NCI-H748 treated with DMSO at 0.1 percent for 48 hours (cell line): ENCODE measurements at regions not wholly inside any gene's neighbourhood (a gene's known extent, or its start where the extent isn't known, plus 50 kb on each side); places are given as distances from the start of the nearest gene placed in this dataset.

Source experiments
- DNase-seq: peaks from one replicate; lab custom pipeline; 2025; lab: John Stamatoyannopoulos, UW

DNA sequence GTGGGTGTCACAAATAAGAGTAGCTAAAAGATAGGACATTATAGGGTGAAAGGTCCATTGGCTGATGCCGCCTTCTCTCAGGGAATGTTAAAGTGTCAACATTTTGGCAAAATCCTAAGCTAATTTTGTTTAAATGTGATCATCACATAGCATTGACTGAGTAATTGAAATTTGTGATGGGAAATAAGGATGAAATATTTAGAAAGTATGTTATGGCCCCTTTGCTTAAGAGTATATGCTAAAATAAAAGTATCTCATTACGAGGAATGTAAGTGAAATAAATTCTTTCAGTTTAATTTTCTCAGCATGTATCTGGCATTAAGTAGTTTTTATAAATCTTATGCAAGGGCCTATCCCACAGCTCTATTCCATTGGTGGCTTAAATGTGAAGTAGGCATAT lies 229.2 kb downstream of the PRL start:
- DNase-seq, result no peak

DNA sequence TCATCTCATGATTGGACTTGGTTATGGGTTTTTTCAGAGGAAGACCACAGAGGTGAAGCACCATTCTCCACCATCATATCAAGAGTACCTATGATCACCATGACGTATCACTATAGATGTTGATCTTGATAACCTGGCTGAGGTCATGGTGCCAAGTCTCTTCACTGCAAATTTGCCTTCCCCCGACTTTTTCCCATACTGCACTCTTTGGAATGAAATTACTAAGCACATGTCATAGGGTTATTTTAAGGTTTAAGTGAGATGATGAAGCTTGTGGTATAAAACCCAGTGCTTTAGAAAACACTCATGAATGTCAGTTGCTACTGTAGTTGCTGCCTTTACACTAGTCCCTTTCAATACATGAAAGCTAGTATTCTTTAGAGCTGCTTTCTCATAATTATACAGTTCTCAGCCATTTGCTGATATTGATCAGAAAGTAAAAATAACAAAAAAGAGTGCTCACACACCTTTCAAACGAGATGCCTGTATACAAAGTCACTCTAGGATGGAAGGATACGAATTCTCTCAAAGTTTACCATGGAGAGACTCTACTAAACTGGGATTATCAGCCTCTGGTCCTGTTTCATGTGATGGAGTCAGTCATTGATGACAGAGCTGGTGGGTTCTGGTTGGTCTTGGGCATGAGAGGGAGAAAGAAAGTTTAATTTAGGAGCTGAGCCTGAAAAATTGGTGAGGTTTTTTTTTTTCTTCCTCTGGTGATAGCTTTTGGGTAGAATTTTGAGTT lies 228.1 kb downstream of the PRL start:
- DNase-seq, result no peak

GRCh38 chr6:22069306-22069800 lies 227.5 kb downstream of the PRL start:
- DNase-seq, result no peak

DNA sequence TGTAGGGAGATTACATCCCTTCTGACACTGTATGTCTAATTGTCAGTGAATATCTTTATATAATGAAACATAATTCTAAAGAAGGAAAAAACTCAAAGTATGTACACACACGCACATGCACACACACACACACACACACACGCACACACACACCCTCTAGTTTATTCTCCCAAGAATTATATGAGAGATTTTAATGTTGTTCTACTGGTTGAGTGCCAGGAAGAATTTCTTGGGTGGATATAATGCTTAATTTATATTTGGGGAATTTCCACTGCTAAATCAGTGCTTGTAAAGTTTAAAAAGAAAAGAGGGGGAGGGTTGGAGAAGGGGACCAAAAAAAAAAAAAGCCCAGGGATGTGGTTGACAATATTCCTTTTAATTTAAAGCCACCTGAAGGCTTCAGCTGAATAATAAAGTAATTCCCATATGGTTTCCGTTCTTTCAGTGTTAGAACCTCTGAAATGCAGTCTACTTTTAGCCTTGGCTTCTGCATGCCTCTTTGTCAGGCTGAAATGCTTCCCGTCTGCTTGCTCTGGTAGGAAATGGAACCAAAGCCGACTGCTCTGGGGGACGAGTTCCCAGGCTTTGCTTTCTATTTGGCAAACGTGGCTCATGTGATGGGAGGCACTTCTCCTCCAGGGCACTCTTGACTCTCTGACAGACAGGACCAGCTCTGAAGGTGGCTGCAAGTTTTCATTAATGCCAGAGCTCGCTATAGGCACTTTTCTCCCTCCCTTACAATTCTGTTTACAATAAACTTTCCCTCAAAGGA lies 225.4 kb downstream of the PRL start:
- DNase-seq, result no peak

- no peak for DNase-seq
Measured at GRCh38 chr6:22072949-22073348, 223.9 kb downstream of the PRL start.

DNA sequence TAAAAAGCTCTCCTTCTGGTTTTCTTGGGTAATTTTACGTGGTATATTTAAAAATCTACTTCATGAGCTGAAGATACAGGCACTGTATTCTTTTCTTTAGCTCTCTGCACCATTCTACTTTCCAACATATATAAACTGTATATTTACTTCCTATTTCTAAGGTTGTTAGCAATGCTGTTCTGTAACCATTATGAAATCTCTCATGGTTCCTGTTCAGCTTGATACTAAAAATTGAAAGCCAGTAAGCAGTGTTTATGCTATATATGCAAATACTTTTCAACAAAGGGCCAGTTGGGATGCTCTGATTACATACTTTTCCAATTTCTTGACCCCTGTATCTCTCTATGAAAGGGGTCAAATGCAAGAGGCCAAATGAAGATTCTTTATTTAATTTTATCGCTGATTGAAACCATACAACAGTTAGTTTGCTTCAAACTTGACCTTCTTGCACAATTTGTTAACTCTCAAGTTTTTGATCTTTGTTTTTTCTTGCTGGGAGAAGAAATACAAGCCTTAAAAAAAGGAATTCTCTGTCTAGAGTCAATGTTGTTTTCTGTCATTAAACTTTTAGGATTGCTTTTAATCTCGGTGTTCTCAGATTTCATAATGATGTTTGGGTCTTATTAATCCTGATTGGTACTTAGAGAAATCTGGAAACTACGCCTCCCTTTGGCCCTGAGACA lies 223.2 kb downstream of the PRL start:
- no peak for DNase-seq

- DNase-seq, result no peak
Measured at GRCh38 chr6:22078288-22078687, 218.5 kb downstream of the PRL start.

DNA sequence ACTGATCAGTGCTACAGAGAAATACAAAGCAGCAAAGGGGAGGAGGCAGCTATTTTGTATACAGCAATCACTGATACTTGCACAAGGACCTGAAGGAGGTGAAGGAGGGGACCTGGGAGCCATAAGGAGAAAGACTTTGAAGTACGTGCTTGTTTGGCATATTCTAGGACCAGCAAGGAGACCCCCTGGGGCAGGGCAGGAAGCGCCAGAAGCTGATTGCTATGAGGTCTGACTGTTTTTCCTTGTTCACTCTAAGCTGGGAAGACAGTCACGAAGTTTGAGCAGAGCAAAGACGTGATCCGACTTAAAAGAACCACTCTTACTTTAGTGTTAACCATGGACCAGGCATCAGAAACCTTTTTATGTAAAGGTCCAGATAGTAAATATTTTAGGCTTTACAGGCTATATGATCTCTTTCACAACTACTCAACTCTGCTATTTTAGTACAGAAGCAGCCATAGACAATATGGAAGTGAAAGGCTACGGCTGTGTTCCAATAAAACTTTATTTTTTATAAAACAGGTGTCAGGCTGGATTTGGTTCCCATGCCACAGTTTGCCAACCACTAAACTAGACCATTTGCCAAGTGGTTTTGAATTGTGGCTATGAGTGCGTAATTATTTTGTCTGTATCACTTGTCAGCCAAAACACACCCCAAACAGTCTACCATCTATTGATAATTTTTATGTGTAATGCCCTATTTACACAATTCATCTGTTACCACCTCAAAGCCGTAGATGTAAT lies 217.9 kb downstream of the PRL start:
- DNase-seq, result no peak

DNA sequence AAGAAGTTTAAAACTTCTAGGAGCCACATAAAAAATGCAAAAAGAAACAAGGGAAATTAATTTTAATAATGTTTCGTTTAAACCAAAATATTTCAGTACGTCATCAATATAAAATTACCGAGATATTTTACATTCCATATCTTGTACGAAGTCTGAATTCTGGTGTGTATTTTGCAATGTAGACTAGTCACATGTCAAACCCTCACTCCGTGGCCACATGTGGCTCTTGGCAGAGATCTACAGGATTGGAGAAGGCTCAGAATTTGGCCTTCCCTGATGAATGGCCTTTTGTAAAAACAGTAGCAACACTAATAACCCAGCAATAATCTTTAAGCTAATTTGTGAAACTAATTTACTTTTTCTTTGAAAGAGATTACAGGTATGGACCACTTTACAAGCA lies 217.1 kb downstream of the PRL start:
- no peak for DNase-seq

DNA sequence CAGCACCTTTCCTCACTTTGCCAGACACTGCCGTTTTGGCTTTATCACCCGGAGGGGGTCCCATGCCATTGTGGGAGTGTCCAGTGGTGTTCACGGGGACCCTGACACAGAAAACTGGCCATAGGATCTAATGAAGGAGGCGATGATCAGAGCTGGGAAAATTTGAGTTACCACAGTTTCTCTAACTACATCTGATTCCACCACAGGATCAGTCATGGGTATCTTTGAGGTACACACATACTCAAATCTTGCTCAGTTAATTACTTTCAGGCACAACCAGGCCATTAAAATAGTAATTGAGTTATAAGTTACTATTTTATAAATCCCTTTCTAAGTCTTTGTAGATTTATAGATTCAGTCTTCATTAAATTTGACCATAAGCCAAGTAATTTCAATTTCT lies 215.1 kb downstream of the PRL start:
- no peak for DNase-seq

GRCh38 chr6:22082218-22082617 lies 214.6 kb downstream of the PRL start:
- peak; percentile 47 for DNase-seq

- DNase-seq, result no peak
Measured at GRCh38 chr6:22083119-22083518, 213.7 kb downstream of the PRL start.

- DNase-seq, result no peak
Measured at GRCh38 chr6:22087960-22088706, 208.7 kb downstream of the PRL start.

- DNase-seq, result no peak
Measured at GRCh38 chr6:22091424-22091948, 205.3 kb downstream of the PRL start.

DNA sequence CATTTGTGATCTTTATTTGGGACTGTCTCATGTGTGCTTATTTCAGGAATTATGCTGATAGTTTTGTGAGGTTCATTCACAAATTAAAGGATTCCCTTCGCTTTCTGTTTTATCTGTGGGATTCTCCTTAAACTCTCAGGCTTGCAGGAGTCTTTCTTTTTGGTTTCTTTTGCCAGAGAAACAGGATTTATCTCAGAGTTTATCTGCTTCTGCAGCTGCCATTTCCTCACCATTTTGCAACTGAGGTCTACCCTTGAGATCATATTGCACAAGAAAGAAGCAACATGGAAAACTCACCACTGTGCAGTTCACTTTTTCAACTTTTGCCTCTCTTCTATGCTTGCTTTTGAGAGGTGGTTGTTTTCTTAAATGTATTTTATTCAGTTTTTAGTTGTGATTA lies 201.0 kb downstream of the PRL start:
- DNase-seq, result no peak

DNA sequence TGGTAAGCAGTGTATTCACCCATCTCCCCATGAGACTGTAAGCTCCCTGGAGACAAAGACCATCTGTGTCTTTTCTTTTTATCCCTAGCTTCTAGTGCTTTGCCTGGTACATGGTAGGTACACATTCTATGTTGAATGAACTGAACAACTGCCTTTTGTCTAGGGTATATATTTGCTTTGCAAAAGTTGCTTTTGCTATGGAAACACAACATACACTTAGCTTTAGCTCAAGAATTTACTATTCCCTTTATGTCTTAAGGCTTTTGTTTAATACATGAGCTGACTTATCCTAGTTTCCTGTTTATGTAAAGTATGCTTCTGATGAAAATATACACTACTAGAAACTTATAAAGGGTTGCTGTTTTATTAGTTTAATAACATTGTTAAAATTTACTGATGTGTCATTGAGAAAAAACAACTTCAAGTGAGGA lies 198.2 kb downstream of the PRL start:
- peak; percentile 70 for DNase-seq

GRCh38 chr6:22099231-22099630 lies 197.6 kb downstream of the PRL start:
- no peak for DNase-seq

- no peak for DNase-seq
Measured at GRCh38 chr6:22099923-22100322, 196.9 kb downstream of the PRL start.

DNA sequence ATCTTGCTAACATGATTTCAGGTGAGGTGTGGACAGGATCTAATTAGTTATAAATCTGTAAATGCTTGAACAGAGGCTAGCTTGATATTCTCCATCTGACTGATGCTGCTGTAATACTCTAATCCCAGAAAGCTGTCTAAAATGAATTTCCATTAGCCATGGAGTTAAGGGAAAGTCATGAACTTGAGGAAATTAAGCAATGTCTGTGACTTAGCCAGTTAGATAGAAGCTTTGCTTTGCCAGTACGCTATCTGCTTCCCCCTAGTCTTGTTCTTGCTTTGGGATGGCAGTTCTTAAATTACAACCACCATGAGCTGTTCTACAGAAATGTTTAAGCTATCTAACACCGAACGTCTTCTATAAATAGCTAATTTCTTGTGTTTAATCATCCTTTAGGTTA lies 195.7 kb downstream of the PRL start:
- no peak for DNase-seq

- no peak for DNase-seq
Measured at GRCh38 chr6:22102671-22103070, 194.2 kb downstream of the PRL start.

DNA sequence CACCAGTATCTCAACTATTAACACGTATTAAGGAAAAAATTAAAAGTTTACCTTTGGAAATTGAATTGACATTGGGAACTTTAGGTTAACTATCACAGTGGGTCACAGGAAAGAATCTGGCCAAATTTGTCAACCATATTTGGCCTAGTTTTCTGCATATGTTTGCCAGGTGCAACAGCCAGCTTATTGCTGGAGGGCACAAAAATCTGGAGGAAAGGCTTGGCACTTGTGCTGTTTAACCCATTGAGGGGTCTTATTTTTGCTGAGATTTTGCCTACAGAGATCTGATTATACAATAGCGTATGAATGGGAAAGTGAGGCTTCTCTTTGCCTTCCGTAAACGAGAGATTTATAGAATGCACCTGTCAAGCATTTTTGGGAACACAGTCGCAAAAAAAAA lies 190.4 kb downstream of the PRL start:
- DNase-seq, result no peak
